Epithelial cell of prostate (primary cell): ENCODE measurements at regions not wholly inside any gene's neighbourhood (a gene's known extent, or its start where the extent isn't known, plus 50 kb on each side); places are given as distances from the start of the nearest gene placed in this dataset.

Source experiments
- DNase-seq: peaks from one replicate; pipeline ENCODE4 v3.0.0-alpha.2; 2011; ENCODE audit warnings: low read depth, low spot score
- H3K27ac ChIP-seq: fragments of 450-650 bp; 2 replicates; pipeline ENCODE4 v1.5.1; 2017; ENCODE audit warnings: mild to moderate bottlenecking

GRCh38 chr10:58932126-58932525 lies 244.3 kb upstream of the PHYHIPL start:
- H3K27ac ChIP-seq: no peak overlapping the region
- no peak for DNase-seq

GRCh38 chr10:58932577-58933314 lies 243.7 kb upstream of the PHYHIPL start:
- H3K27ac ChIP-seq: no peak overlapping the region
- DNase-seq: no peak

GRCh38 chr10:58936364-58936763 lies 240.1 kb upstream of the PHYHIPL start:
- DNase-seq: no peak
- H3K27ac ChIP-seq: no peak overlapping the region

GRCh38 chr10:58937423-58937822 lies 239.0 kb upstream of the PHYHIPL start:
- DNase-seq: no peak
- H3K27ac ChIP-seq: no peak overlapping the region

GRCh38 chr10:58942724-58943123 lies 233.7 kb upstream of the PHYHIPL start:
- no peak overlapping the region for H3K27ac ChIP-seq
- DNase-seq: no peak

GRCh38 chr10:58943256-58943890 lies 233.1 kb upstream of the PHYHIPL start:
- no peak overlapping the region for H3K27ac ChIP-seq
- DNase-seq: no peak

- no peak for DNase-seq
- no peak overlapping the region for H3K27ac ChIP-seq
Measured at GRCh38 chr10:58943960-58944359, 232.5 kb upstream of the PHYHIPL start.

GRCh38 chr10:58948303-58948702 lies 228.1 kb upstream of the PHYHIPL start:
- no peak for DNase-seq
- H3K27ac ChIP-seq: no peak overlapping the region

- H3K27ac ChIP-seq: no peak overlapping the region
- DNase-seq: no peak
Measured at GRCh38 chr10:58950618-58951017, 225.8 kb upstream of the PHYHIPL start.

- no peak overlapping the region for H3K27ac ChIP-seq
- no peak for DNase-seq
Measured at GRCh38 chr10:58951087-58951486, 225.4 kb upstream of the PHYHIPL start.

- no peak overlapping the region for H3K27ac ChIP-seq
- no peak for DNase-seq
Measured at GRCh38 chr10:58951746-58952145, 224.7 kb upstream of the PHYHIPL start.

- no peak for DNase-seq
- H3K27ac ChIP-seq: no peak overlapping the region
Measured at GRCh38 chr10:58952162-58952601, 224.3 kb upstream of the PHYHIPL start.

GRCh38 chr10:58952747-58953466 lies 223.5 kb upstream of the PHYHIPL start:
- H3K27ac ChIP-seq: no peak overlapping the region
- DNase-seq: no peak

GRCh38 chr10:58954178-58954577 lies 222.3 kb upstream of the PHYHIPL start:
- no peak for DNase-seq
- H3K27ac ChIP-seq: no peak overlapping the region

- no peak overlapping the region for H3K27ac ChIP-seq
- DNase-seq: no peak
Measured at GRCh38 chr10:58955615-58956014, 220.8 kb upstream of the PHYHIPL start.

- no peak overlapping the region for H3K27ac ChIP-seq
- no peak for DNase-seq
Measured at GRCh38 chr10:58956926-58957325, 219.5 kb upstream of the PHYHIPL start.

GRCh38 chr10:58957517-58957916 lies 218.9 kb upstream of the PHYHIPL start:
- no peak for DNase-seq
- no peak overlapping the region for H3K27ac ChIP-seq

GRCh38 chr10:58963101-58963534 lies 213.3 kb upstream of the PHYHIPL start:
- no peak overlapping the region for H3K27ac ChIP-seq
- DNase-seq: no peak

- DNase-seq: no peak
- no peak overlapping the region for H3K27ac ChIP-seq
Measured at GRCh38 chr10:58963723-58964124, 212.7 kb upstream of the PHYHIPL start.

- H3K27ac ChIP-seq: no peak overlapping the region
Measured at GRCh38 chr10:58965855-58966254, 210.6 kb upstream of the PHYHIPL start.

More at GRCh38 chr10:58965855-58966254, 210.6 kb upstream of the PHYHIPL start:
- no peak for DNase-seq
